ENCODE measurements at regions not wholly inside any gene's neighbourhood (a gene's known extent, or its start where the extent isn't known, plus 50 kb on each side); places are given as distances from the start of the nearest gene placed in this dataset.
A peak's percentile ranks its signal among the peaks of the same experiment; 100 is the strongest.

GRCh38 chr14:28949503-28949902, 182.9 kb downstream of the FOXG1 start:
- no peaks in the 10 kb centered on the region for H3K4me1 Mint-ChIP-seq
- TF ChIP-seq CTCF (IDR thresholded peaks at IDR 0.05; ENCODE audit: unreplicated experiment in 3 of 3) = no peak
- no peak overlapping the region for H3K4me3 Mint-ChIP-seq
- no peaks in the 10 kb centered on the region for H3K36me3 Mint-ChIP-seq (ENCODE audit: low read depth)
- H3K9me3 Mint-ChIP-seq = no peaks in the 10 kb centered on the region
- H3K27ac Mint-ChIP-seq = no peak overlapping the region
- H3K27me3 Mint-ChIP-seq (ENCODE audit: low read depth) = no peaks in the 10 kb centered on the region

- no peak for TF ChIP-seq CTCF (IDR thresholded peaks at IDR 0.05; ENCODE audit: unreplicated experiment in 3 of 3)
- Mint-ChIP-seq H3K36me3 (ENCODE audit: low read depth) (no peaks in the 10 kb centered on the region), H3K4me3 (no peak overlapping the region), H3K9me3 (peaks cover 11% of the 10 kb centered on the region), H3K4me1 (no peaks in the 10 kb centered on the region), H3K27me3 (ENCODE audit: low read depth) (no peaks in the 10 kb centered on the region), H3K27ac (no peak overlapping the region)
Measured at GRCh38 chr14:28952161-28952560, 185.6 kb downstream of the FOXG1 start.

GRCh38 chr14:28952666-28953065, 186.1 kb downstream of the FOXG1 start:
- Mint-ChIP-seq H3K27me3 (ENCODE audit: low read depth) (no peaks in the 10 kb centered on the region), H3K27ac (no peak overlapping the region), H3K4me1 (no peaks in the 10 kb centered on the region), H3K36me3 (ENCODE audit: low read depth) (no peaks in the 10 kb centered on the region), H3K9me3 (peaks cover 13% of the 10 kb centered on the region), H3K4me3 (no peak overlapping the region)
- TF ChIP-seq CTCF (IDR thresholded peaks at IDR 0.05; ENCODE audit: unreplicated experiment in 3 of 3) = no peak

GRCh38 chr14:28953973-28954372, 187.4 kb downstream of the FOXG1 start:
- H3K4me1 Mint-ChIP-seq = no peaks in the 10 kb centered on the region
- no peaks in the 10 kb centered on the region for H3K27me3 Mint-ChIP-seq (ENCODE audit: low read depth)
- no peak for TF ChIP-seq CTCF (IDR thresholded peaks at IDR 0.05; ENCODE audit: unreplicated experiment in 3 of 3)
- H3K9me3 Mint-ChIP-seq = peaks cover 18% of the 10 kb centered on the region
- no peaks in the 10 kb centered on the region for H3K36me3 Mint-ChIP-seq (ENCODE audit: low read depth)
- H3K27ac Mint-ChIP-seq = no peak overlapping the region
- H3K4me3 Mint-ChIP-seq = no peak overlapping the region

- H3K4me1 Mint-ChIP-seq = no peaks in the 10 kb centered on the region
Measured at GRCh38 chr14:28966416-28967233, 200.0 kb downstream of the FOXG1 start.

More at GRCh38 chr14:28966416-28967233, 200.0 kb downstream of the FOXG1 start:
- H3K36me3 Mint-ChIP-seq (ENCODE audit: low read depth) = no peaks in the 10 kb centered on the region
- no peaks in the 10 kb centered on the region for H3K27me3 Mint-ChIP-seq (ENCODE audit: low read depth)
- H3K9me3 Mint-ChIP-seq = no peaks in the 10 kb centered on the region
- TF ChIP-seq CTCF (IDR thresholded peaks at IDR 0.05; ENCODE audit: unreplicated experiment in 3 of 3) = no peak
- H3K4me3 Mint-ChIP-seq = no peak overlapping the region
- H3K27ac Mint-ChIP-seq = peak overlapping the region; percentile 53 to 78 (median 54)

Measured in nephron (organoid).